GM12878 (cell line): ENCODE measurements at regions not wholly inside any gene's neighbourhood (a gene's known extent, or its start where the extent isn't known, plus 50 kb on each side); places are given as distances from the start of the nearest gene placed in this dataset.

Source experiments
- ATAC-seq: fragments of 200-7000 bp; cut with Tn5 transposase; 3 replicates; pipeline ENCODE4 v1.9.1; 2020; ENCODE audit warnings: mild to moderate bottlenecking, moderate library complexity
- BruUV-seq: library from RNA; stranded (reverse); fragments of 400-500 nt; replicated peaks from 2 replicates; lab custom pipeline; 2021; lab: Mats Ljungman, UMichigan
- CTCF ChIA-PET: fragments of 300-600 bp; sonication (Branson Sonifier 250); formaldehyde crosslinking; extraction: SDS; loops from one replicate; lab custom pipeline; 2021; ENCODE audit warnings: inconsistent platforms; lab: Yijun Ruan, JAX
- POLR2A ChIA-PET: fragments of 350-600 bp; formaldehyde crosslinking; extraction: SDS; loops from one replicate; lab custom pipeline; 2021; ENCODE audit warnings: inconsistent platforms; lab: Charles Lee
- RAD21 ChIA-PET: fragments of 300-600 bp; sonication (Branson Sonifier 250); formaldehyde crosslinking; loops from one replicate; lab custom pipeline; 2023; ENCODE audit warnings: antibody characterized with exemption; ENCODE audit not compliant: unreplicated experiment; lab: Charles Lee
- SMC1A ChIA-PET: fragments of 300-600 bp; sonication (Branson Sonifier 250); formaldehyde crosslinking; loops from one replicate; lab custom pipeline; 2023; ENCODE audit not compliant: unreplicated experiment, uncharacterized antibody; lab: Charles Lee
- DNase-seq: peaks from one replicate; pipeline ENCODE4 v3.0.0-alpha.2; 2011; ENCODE audit warnings: low read depth, low spot score
- FAIRE-seq: peaks from 3 replicates; lab custom pipeline; 2011; peaks lifted over from hg19 to GRCh38; lab: Jason Lieb, UNC
- H2AFZ ChIP-seq: 2 replicates; pipeline ENCODE4 v1.6.0; 2011; ENCODE audit warnings: low read depth, low read length, control low read depth; ENCODE audit not compliant: control insufficient read depth
- H3K27ac ChIP-seq: 2 replicates; pipeline ENCODE4 v1.5.1; 2011; ENCODE audit warnings: control low read depth; ENCODE audit not compliant: control insufficient read depth, insufficient read depth
- H3K27me3 ChIP-seq, 2 experiments: replicated peaks in 1 of 2; 2 replicates each; pipeline versions ENCODE4 v1.6.0 to v1.6.1; 2011; ENCODE audit warnings: low read length in 1 of 2; ENCODE audit not compliant: control insufficient read depth in 2 of 2, insufficient read depth in 2 of 2
- H3K36me3 ChIP-seq, 2 experiments: 2 replicates each; pipeline ENCODE4 v1.5.1; 2011; ENCODE audit warnings: low read length in 1 of 2; ENCODE audit not compliant: control insufficient read depth in 2 of 2, insufficient read depth in 2 of 2
- H3K4me1 ChIP-seq: 2 replicates; pipeline ENCODE4 v1.6.1; 2011; ENCODE audit warnings: mild to moderate bottlenecking, low read length, moderate library complexity, mixed read lengths; ENCODE audit not compliant: control insufficient read depth, insufficient read depth
- H3K4me2 ChIP-seq: 2 replicates; pipeline ENCODE4 v1.6.0; 2011; ENCODE audit warnings: control low read depth; ENCODE audit not compliant: control insufficient read depth, insufficient read depth
- H3K4me3 ChIP-seq: fragments of 200-600 bp; sonication (generic); 2 replicates; pipeline ENCODE4 v1.5.1; 2016
- H3K79me2 ChIP-seq: 2 replicates; pipeline ENCODE4 v1.6.0; 2011; ENCODE audit warnings: low read length; ENCODE audit not compliant: control insufficient read depth, insufficient read depth
- H3K9ac ChIP-seq: 2 replicates; pipeline ENCODE4 v1.8.0; 2011; ENCODE audit warnings: low read length, control low read depth, mixed read lengths; ENCODE audit not compliant: control insufficient read depth, insufficient read depth
- H3K9me3 ChIP-seq: replicated peaks from 3 replicates; pipeline ENCODE4 v1.5.1; 2011; ENCODE audit warnings: mild to moderate bottlenecking, low read length; ENCODE audit not compliant: control insufficient read depth, insufficient read depth
- H4K20me1 ChIP-seq: 2 replicates; pipeline ENCODE4 v1.6.0; 2011; ENCODE audit not compliant: control insufficient read depth, insufficient read depth
- CEBPB ChIP-seq, 2 experiments: fragments of 150-350 bp in 1 of 2; IDR thresholded peaks; 2 replicates each; pipeline ENCODE4 v1.6.1; 2012 to 2014; ENCODE audit warnings: low read depth in 2 of 2, low read length in 2 of 2, borderline replicate concordance in 1 of 2, inconsistent platforms in 1 of 2
- CREB1 ChIP-seq: IDR thresholded peaks from 2 replicates; pipeline ENCODE4 v1.6.1; 2012; ENCODE audit warnings: low read depth, mild to moderate bottlenecking, inconsistent platforms
- NFYA ChIP-seq: IDR thresholded peaks from 2 replicates; pipeline ENCODE4 v1.6.1; 2011; ENCODE audit warnings: low read depth, mild to moderate bottlenecking, low read length, improper control_type of control experiment, borderline replicate concordance
- POU2F2 ChIP-seq: IDR thresholded peaks from 3 replicates; pipeline ENCODE4 v1.6.1; 2011; ENCODE audit warnings: low read depth, mild to moderate bottlenecking, low read length, borderline replicate concordance
- SIN3A ChIP-seq: IDR thresholded peaks from 2 replicates; pipeline ENCODE4 v1.6.1; 2012; ENCODE audit warnings: low read depth, low read length, improper control_type of control experiment
- SUPT20H ChIP-seq: IDR thresholded peaks from 2 replicates; pipeline ENCODE4 v1.6.1; 2011; ENCODE audit warnings: low read depth, mild to moderate bottlenecking, low read length, moderate library complexity, borderline replicate concordance; ENCODE audit not compliant: control insufficient read depth
- ZBTB40 ChIP-seq: fragments of 450-650 bp; IDR thresholded peaks from 2 replicates; pipeline ENCODE4 v1.6.1; 2016; ENCODE audit warnings: mild to moderate bottlenecking, moderate library complexity, borderline replicate concordance
- ZNF274 ChIP-seq: IDR thresholded peaks from one replicate; pipeline ENCODE4 v1.8.0; 2011; ENCODE audit not compliant: insufficient read length, insufficient read depth
- WGBS: methylation state at CpG from one replicate; pipeline ENCODE4 v1.1.6; 2016; ENCODE audit warnings: low lambda C conversion rate; ENCODE audit not compliant: insufficient replicate concordance, insufficient coverage; ENCODE audit errors: missing lambda C conversion rate; 5-methylcytosine and 5-hydroxymethylcytosine counted together
- in situ Hi-C: fragments of 300-500 bp; cut with MboI; formaldehyde crosslinking; loops from 9 replicates; pipeline ENCODE4 v1.14.3; 2018; ENCODE audit warnings: mixed read lengths
- intact Hi-C: fragments of 100-400 bp; cut with micrococcal nuclease; formaldehyde crosslinking; loops from one replicate; pipeline ENCODE4 v1.14.2; 2022; ENCODE audit not compliant: unreplicated experiment

GRCh38 chr4:66956426-66956825 lies 588.9 kb downstream of the CENPC start (continued):
- TF ChIP-seq ZNF274: no peak
- TF ChIP-seq CEBPB (IDR thresholded peaks at IDR 0.05; ENCODE audit: borderline replicate concordance in 1 of 2, low read depth in 2 of 2, low read length in 2 of 2): no peak
- TF ChIP-seq SIN3A: no peak
- no peak for TF ChIP-seq ZBTB40
- TF ChIP-seq NFYA: no peak

GRCh38 chr4:66955784-66956183 lies 589.5 kb downstream of the CENPC start:
- Histone ChIP-seq H3K27ac (no peak overlapping the region), H4K20me1 (no peaks in the 10 kb centered on the region), H3K4me2 (no peak overlapping the region), H2AFZ (no peak overlapping the region), H3K4me1 (no peaks in the 10 kb centered on the region), H3K9ac (no peak overlapping the region), H3K36me3 (no peaks in the 10 kb centered on the region), H3K27me3 (no peaks in the 10 kb centered on the region; a peak in 1 of 4 replicates), H3K79me2 (no peaks in the 10 kb centered on the region), H3K4me3 (no peak overlapping the region), H3K9me3 (no peaks in the 10 kb centered on the region)
- POLR2A ChIA-PET: interaction anchor here (0.6 kb wide), 2 partner anchors 209 to 300 kb away, joined by 3 read pairs; no protein-coding TSS in a partner anchor
- in situ Hi-C loops: no loop called here
- DNase-seq (no peak), ATAC-seq (no peak), FAIRE-seq (no peak)
- no peak for TF ChIP-seq SUPT20H
- TF ChIP-seq SIN3A: no peak
- TF ChIP-seq POU2F2: no peak
- TF ChIP-seq CREB1: no peak
- intact Hi-C loops: no loop called here
- WGBS: 0% methylated on average over 3 of the region's 3 CpGs
- CTCF ChIA-PET: no interaction called here
- BruUV-seq: no TSS peak
- RAD21 ChIA-PET: no interaction called here
- SMC1A ChIA-PET: no interaction called here
